Testis (tissue), 2 donors: ENCODE measurements at regions not wholly inside any gene's neighbourhood (a gene's known extent, or its start where the extent isn't known, plus 50 kb on each side); places are given as distances from the start of the nearest gene placed in this dataset.

Source experiments
- CTCF ChIP-seq, 3 experiments: fragments of 450-650 bp in 2 of 3; fragments of 200-600 bp in 1 of 3; sonication (generic) in 1 of 3; IDR thresholded peaks; one replicate each; pipeline ENCODE4 v1.5.1; 2016 to 2019; ENCODE audit warnings: antibody characterized with exemption in 3 of 3, mild to moderate bottlenecking in 2 of 3, moderate library complexity in 1 of 3
- POLR2A ChIP-seq: fragments of 450-650 bp; IDR thresholded peaks from one replicate; pipeline ENCODE4 v1.6.1; 2017; ENCODE audit warnings: antibody characterized with exemption, mild to moderate bottlenecking, moderate library complexity

- TF ChIP-seq CTCF (IDR thresholded peaks at IDR 0.05) (no peak), POLR2A (no peak)
Measured at GRCh38 chr4:94141001-94141400, 66.7 kb upstream of the SMARCAD1 start.
